B cell (primary cell): ENCODE measurements at regions not wholly inside any gene's neighbourhood (a gene's known extent, or its start where the extent isn't known, plus 50 kb on each side); places are given as distances from the start of the nearest gene placed in this dataset.

ENCODE experiments used
- ATAC-seq: fragments of 200-7000 bp; cut with Tn5 transposase; one replicate; pipeline ENCODE4 v1.10.0; 2021; ENCODE audit warnings: low read depth, mild to moderate bottlenecking, moderate number of reproducible peaks, moderate library complexity
- CTCF ChIA-PET: fragments of 350-600 bp; sonication (Branson Sonifier 250); formaldehyde crosslinking; loops from one replicate; lab custom pipeline; 2021; ENCODE audit warnings: antibody characterized with exemption, inconsistent platforms; lab: Charles Lee
- POLR2A ChIA-PET: fragments of 350-600 bp; sonication (Branson Sonifier 250); formaldehyde crosslinking; loops from one replicate; lab custom pipeline; 2021; ENCODE audit warnings: antibody characterized with exemption; lab: Charles Lee
- DNase-seq: peaks from one replicate; pipeline ENCODE4 v3.0.0; 2013
- H2AFZ ChIP-seq: 2 replicates; pipeline ENCODE4 v1.6.1; 2012; ENCODE audit warnings: mild to moderate bottlenecking, low read depth, low read length; ENCODE audit not compliant: insufficient read depth, poor library complexity, severe bottlenecking
- H3K27ac ChIP-seq, 2 donors: 1 replicate in 1 of 2; 2 replicates in 1 of 2; pipeline ENCODE4 v1.5.1; 2012 to 2013; ENCODE audit warnings: low read length in 2 of 2, mild to moderate bottlenecking in 2 of 2, moderate library complexity in 1 of 2
- H3K27me3 ChIP-seq, 4 experiments: fragments of 200-600 bp in 1 of 4; sonication (generic) in 1 of 4; replicated peaks in 1 of 4; 1 replicate in 2 of 4; 2 replicates in 2 of 4; pipeline versions ENCODE4 v1.6.1 to v1.7.0; 2013 to 2016; ENCODE audit warnings: low read length in 3 of 4, mild to moderate bottlenecking in 2 of 4, mixed read lengths in 1 of 4, moderate library complexity in 1 of 4; ENCODE audit not compliant: insufficient read depth in 4 of 4, control insufficient read depth in 3 of 4; ENCODE audit errors: control extremely low read depth in 1 of 4
- H3K36me3 ChIP-seq, 2 experiments: replicated peaks in 1 of 2; 1 replicate in 1 of 2; 2 replicates in 1 of 2; pipeline versions ENCODE4 v1.6.1 to v1.7.1; 2013; ENCODE audit warnings: low read length in 1 of 2; ENCODE audit not compliant: insufficient read depth in 2 of 2, control insufficient read depth in 1 of 2; ENCODE audit errors: control extremely low read depth in 1 of 2, extremely low read depth in 1 of 2
- H3K4me1 ChIP-seq, 2 donors: fragments of 200-600 bp in 1 of 2; sonication (generic) in 1 of 2; 1 replicate in 1 of 2; 2 replicates in 1 of 2; pipeline versions ENCODE4 v1.5.1 to v1.6.1; 2013 to 2017; ENCODE audit warnings: low read length in 2 of 2; ENCODE audit not compliant: control insufficient read depth in 2 of 2, insufficient read depth in 2 of 2
- H3K4me2 ChIP-seq: replicated peaks from 2 replicates; pipeline ENCODE3; 2012; ENCODE audit warnings: mild to moderate bottlenecking, low read depth, low read length; ENCODE audit not compliant: poor library complexity, severe bottlenecking
- H3K4me3 ChIP-seq, 5 experiments: fragments of 200-600 bp in 1 of 5; sonication (generic) in 1 of 5; 1 replicate in 3 of 5; 2 replicates in 2 of 5; pipeline versions ENCODE4 v1.5.1 to v1.7.0; 2011 to 2016; ENCODE audit warnings: low read length in 4 of 5, mild to moderate bottlenecking in 4 of 5, low read depth in 2 of 5, control low read depth in 1 of 5, moderate library complexity in 1 of 5; ENCODE audit not compliant: insufficient read depth in 1 of 5; ENCODE audit errors: control extremely low read depth in 1 of 5, extremely low read depth in 1 of 5
- H3K79me2 ChIP-seq: fragments of 200-600 bp; sonication (generic); one replicate; pipeline ENCODE4 v1.6.0; 2016; ENCODE audit warnings: low read length; ENCODE audit not compliant: control insufficient read depth, insufficient read depth
- H3K9ac ChIP-seq: fragments of 200-600 bp; sonication (generic); 2 replicates; pipeline ENCODE4 v1.6.1; 2017; ENCODE audit warnings: mild to moderate bottlenecking, low read length, moderate library complexity
- H3K9me3 ChIP-seq, 3 donors: one replicate each; pipeline versions ENCODE4 v1.6.1 to v1.7.1; 2013; ENCODE audit warnings: low read length in 2 of 3; ENCODE audit not compliant: control insufficient read depth in 2 of 3, insufficient read depth in 1 of 3; ENCODE audit errors: control extremely low read depth in 1 of 3
- H4K20me1 ChIP-seq: 2 replicates; pipeline ENCODE4 v1.6.0; 2012; ENCODE audit warnings: mild to moderate bottlenecking, low read length; ENCODE audit not compliant: insufficient read depth, control insufficient read depth, poor library complexity, severe bottlenecking
- H3K27ac Mint-ChIP-seq: one replicate; pipeline ENCODE4 v1.8.0; 2021; ENCODE audit warnings: mixed read lengths
- H3K27me3 Mint-ChIP-seq: one replicate; pipeline ENCODE4 v1.8.0; 2021; ENCODE audit warnings: mixed read lengths
- H3K4me1 Mint-ChIP-seq: one replicate; pipeline ENCODE4 v1.8.0; 2021; ENCODE audit warnings: mixed read lengths
- H3K4me3 Mint-ChIP-seq: one replicate; pipeline ENCODE4 v1.8.0; 2021; ENCODE audit warnings: mixed read lengths
- H3K9me3 Mint-ChIP-seq: one replicate; pipeline ENCODE4 v1.8.0; 2022; ENCODE audit warnings: mixed read lengths; ENCODE audit not compliant: insufficient read depth
- CTCF ChIP-seq: fragments of 200-600 bp; IDR thresholded peaks from one replicate; pipeline ENCODE4 v1.8.0; 2022; ENCODE audit warnings: antibody characterized with exemption, mild to moderate bottlenecking
- EZH2 ChIP-seq: IDR thresholded peaks from 2 replicates; pipeline ENCODE4 v1.6.1; 2012; ENCODE audit warnings: borderline replicate concordance, low read depth, mild to moderate bottlenecking, moderate library complexity, low read length; ENCODE audit not compliant: insufficient read depth, poor library complexity, severe bottlenecking
- WGBS: methylation state at CpG from one replicate; pipeline ENCODE4 v1.1.5; 2013; ENCODE audit warnings: missing lambda C conversion rate; ENCODE audit not compliant: insufficient coverage; 5-methylcytosine and 5-hydroxymethylcytosine counted together
- intact Hi-C: fragments of 100-400 bp; cut with micrococcal nuclease; formaldehyde crosslinking; loops from one replicate; pipeline ENCODE4 v1.10.0; 2022

GRCh38 chr2:67891642-67892041, 171.2 kb downstream of the C1D start:
- no peaks in the 10 kb centered on the region for H3K36me3 ChIP-seq
- Mint-ChIP-seq H3K27ac (no peak overlapping the region), H3K4me1 (no peaks in the 10 kb centered on the region), H3K9me3 (no peaks in the 10 kb centered on the region), H3K4me3 (no peak overlapping the region), H3K27me3 (peaks cover 18% of the 10 kb centered on the region)
- no CpG with 5 or more reads among the region's 1 CpG for WGBS
- H3K27ac ChIP-seq: no peak overlapping the region
- no peak overlapping the region for H3K4me2 ChIP-seq
- no peaks in the 10 kb centered on the region for H3K4me1 ChIP-seq
- DNase-seq (no peak), ATAC-seq (no peak)
- ChIA-PET POLR2A (no interaction called here), CTCF (no interaction called here)
- H2AFZ ChIP-seq: no peak overlapping the region
- TF ChIP-seq CTCF: no peak
- no peak for TF ChIP-seq EZH2
- H3K9ac ChIP-seq: no peak overlapping the region
- H3K9me3 ChIP-seq: no peaks in the 10 kb centered on the region
- H3K79me2 ChIP-seq: no peaks in the 10 kb centered on the region
- H4K20me1 ChIP-seq: no peaks in the 10 kb centered on the region
- H3K27me3 ChIP-seq: no peaks in the 10 kb centered on the region
- H3K4me3 ChIP-seq: no peak overlapping the region
- intact Hi-C loops: no loop called here

GRCh38 chr2:67892339-67892846, 170.4 kb downstream of the C1D start:
- intact Hi-C loops: no loop called here
- ChIA-PET POLR2A (no interaction called here), CTCF (no interaction called here)
- no peaks in the 10 kb centered on the region for H3K4me1 ChIP-seq
- Mint-ChIP-seq H3K9me3 (no peaks in the 10 kb centered on the region), H3K27me3 (peaks cover 18% of the 10 kb centered on the region), H3K4me3 (no peak overlapping the region), H3K27ac (no peak overlapping the region), H3K4me1 (no peaks in the 10 kb centered on the region)
- no peak overlapping the region for H3K4me3 ChIP-seq
- no peaks in the 10 kb centered on the region for H3K79me2 ChIP-seq
- ATAC-seq (no peak), DNase-seq (no peak)
- 87% methylated on average over 4 of the region's 6 CpGs for WGBS
- no peak for TF ChIP-seq CTCF
- TF ChIP-seq EZH2: no peak
- H3K27ac ChIP-seq: no peak overlapping the region
- H3K27me3 ChIP-seq: no peaks in the 10 kb centered on the region
- no peak overlapping the region for H3K4me2 ChIP-seq
- no peak overlapping the region for H3K9ac ChIP-seq
- H2AFZ ChIP-seq: no peak overlapping the region
- no peaks in the 10 kb centered on the region for H3K9me3 ChIP-seq
- no peaks in the 10 kb centered on the region for H4K20me1 ChIP-seq
- H3K36me3 ChIP-seq: no peaks in the 10 kb centered on the region
